ENCODE measurements at regions not wholly inside any gene's neighbourhood (a gene's known extent, or its start where the extent isn't known, plus 50 kb on each side); places are given as distances from the start of the nearest gene placed in this dataset.

DNA sequence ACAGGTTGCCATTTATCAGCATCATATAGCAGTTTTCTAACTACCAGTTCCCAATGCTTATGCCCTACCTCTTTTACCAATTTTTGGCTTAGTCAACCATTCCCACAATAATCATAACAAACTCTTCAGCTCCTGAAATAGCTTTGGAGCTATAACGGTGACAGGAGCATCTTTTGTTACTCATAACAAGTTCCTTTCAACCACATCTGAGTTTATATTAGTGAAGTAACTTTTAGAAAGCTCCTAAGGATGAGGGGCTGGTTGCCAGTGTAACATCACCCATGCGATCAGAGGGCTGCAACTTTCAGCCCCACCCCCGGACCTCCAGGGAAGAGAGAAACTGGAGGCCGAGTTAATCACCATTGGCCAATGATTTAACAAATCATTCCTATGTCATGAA, 495.3 kb upstream of the RASGRP1 start:
- no peak for DNase-seq (ENCODE audit: low read depth in 4 of 4, low spot score in 1 of 4)

DNA sequence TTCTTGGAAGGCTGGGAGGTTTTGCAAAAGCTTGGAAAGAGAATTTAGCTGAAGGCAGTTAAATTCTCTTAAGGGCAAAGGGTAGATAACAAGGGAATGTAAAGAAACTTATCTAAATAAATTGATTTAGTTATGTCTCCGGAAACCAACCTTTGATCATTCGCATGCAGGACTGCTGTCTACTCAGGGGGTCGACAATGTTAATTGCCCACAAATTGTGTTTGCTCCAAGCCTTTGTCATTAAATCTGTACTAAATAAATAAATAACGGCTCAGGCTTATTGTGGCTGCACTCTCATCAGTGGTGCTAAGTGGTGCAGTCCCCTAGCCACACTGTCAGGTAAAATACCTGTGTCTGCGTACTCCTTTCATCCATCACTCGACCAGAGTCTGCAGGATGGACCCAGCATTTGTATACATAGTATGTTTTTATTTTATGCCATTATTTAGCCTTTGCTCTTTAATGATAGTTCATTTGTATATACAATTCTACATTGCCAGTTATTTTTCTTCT, 497.4 kb upstream of the RASGRP1 start:
- DNase-seq (ENCODE audit: low read depth in 4 of 4, low spot score in 1 of 4): no peak

DNA sequence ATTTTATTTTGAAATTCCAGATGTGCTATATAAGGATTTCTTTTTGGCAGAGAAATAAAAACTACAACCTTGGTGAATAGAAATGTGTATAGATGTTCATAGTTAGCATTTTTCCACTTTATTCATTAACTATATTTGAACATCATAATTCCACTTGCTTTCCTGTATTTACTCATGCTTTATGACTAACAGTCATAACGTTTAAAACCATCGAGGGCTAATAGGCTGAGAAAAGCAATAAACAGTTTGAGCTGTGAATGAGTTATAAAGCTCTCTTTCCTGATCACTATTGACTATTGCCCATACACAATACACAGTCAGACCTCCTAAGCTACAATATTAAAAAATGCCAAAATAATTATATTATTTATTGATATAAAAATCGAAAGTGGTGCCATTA, 502.1 kb upstream of the RASGRP1 start:
- DNase-seq (ENCODE audit: low read depth in 4 of 4, low spot score in 1 of 4): no peak

- no peak for DNase-seq (ENCODE audit: low read depth in 4 of 4, low spot score in 1 of 4)
Measured at GRCh38 chr15:39074341-39074985, 506.4 kb upstream of the THBS1 start.

GRCh38 chr15:39075311-39075710, 505.6 kb upstream of the THBS1 start:
- no peak for DNase-seq (ENCODE audit: low read depth in 4 of 4, low spot score in 1 of 4)

- no peak for DNase-seq (ENCODE audit: low read depth in 4 of 4, low spot score in 1 of 4)
Measured at GRCh38 chr15:39075756-39076341, 505.0 kb upstream of the THBS1 start.

- DNase-seq (ENCODE audit: low read depth in 4 of 4, low spot score in 1 of 4): no peak
Measured at GRCh38 chr15:39078026-39078425, 502.9 kb upstream of the THBS1 start.

GRCh38 chr15:39079296-39079847, 501.5 kb upstream of the THBS1 start:
- DNase-seq (ENCODE audit: low read depth in 4 of 4, low spot score in 1 of 4): no peak

- DNase-seq (ENCODE audit: low read depth in 4 of 4, low spot score in 1 of 4): no peak
Measured at GRCh38 chr15:39083213-39083612, 497.7 kb upstream of the THBS1 start.

DNA sequence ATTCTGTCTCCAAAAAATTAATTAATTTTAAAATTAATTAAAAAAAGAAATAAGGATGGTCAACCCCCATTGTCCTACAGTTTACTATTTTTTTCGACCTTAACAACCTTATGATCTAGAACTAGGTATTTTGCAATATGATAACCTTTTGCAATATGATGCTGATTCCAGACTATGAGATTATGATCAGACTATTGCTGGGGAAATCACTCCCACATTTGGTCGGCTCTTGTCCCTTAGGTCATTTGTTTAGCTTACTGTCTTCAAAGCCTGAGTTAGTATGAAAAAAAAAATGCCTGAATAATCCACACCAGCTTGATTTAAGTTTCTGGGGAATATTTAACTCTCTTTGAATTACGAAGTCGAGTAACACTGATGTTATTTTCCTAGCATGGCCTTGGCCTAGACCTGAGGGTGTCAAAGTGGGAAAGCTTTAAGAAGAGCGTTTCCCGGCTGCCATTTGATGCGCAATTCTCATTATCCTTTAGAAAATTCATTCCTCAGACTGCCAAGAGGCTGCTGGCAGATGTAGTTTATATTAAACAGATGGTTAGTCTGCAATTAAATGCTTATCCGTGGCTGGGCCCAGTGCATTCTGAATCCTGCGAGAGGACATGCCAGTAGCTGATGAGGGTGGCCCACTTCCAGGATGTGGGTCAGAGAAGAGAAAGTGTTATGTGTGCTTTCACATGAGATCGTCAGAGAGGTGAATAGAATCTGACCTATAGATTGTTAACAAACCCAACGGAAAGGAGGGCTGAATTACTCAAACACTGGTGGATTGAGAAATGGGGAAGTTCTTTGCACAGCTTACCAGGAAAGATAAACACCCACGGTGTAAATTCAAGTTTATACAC, 496.0 kb upstream of the THBS1 start:
- DNase-seq (ENCODE audit: low read depth in 4 of 4, low spot score in 1 of 4): no peak

DNA sequence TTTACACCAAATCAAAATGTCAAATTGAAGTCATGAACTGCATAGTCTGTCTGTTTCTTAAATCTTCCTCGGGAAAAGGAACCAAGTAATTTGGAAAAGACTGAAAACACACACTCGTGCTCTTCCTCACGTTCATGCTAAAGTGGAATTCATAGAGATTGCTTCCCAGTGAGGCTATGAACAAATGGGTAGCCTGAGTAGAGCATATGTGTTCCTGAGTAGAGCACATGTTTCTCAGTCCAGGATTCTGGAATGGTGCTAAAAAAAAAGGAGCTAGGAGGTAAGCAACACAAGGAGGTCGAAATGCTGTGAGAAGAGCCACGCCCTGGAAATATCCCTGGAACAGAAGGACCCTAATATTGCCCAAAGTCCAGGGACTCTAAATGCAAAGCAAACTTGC, 494.2 kb upstream of the THBS1 start:
- no peak for DNase-seq (ENCODE audit: low read depth in 4 of 4, low spot score in 1 of 4)

- no peak for DNase-seq (ENCODE audit: low read depth in 4 of 4, low spot score in 1 of 4)
Measured at GRCh38 chr15:39088156-39088555, 492.7 kb upstream of the THBS1 start.

- DNase-seq (ENCODE audit: low read depth in 4 of 4, low spot score in 1 of 4): no peak
Measured at GRCh38 chr15:39092354-39092753, 488.5 kb upstream of the THBS1 start.

DNA sequence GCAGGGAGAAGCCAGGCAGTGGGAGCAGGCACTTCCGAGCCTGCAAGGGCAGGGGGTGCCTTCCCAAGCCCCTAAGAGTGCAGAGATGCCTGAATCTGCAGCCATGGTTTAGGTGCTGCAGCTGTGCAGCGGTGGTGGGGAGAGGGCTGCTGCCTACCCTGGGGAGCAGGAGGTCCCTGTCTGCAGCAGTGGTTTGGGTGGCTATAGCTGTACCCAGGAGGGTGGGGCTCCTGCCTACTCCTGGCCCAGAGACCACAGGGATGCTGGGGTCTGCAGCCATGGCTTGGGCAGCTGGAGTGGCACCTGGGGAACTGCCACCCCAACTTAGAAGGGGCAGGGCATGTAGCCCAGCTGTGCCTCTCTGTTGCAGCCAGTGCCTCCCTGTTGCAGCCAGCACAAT, 488.1 kb upstream of the THBS1 start:
- DNase-seq (ENCODE audit: low read depth in 4 of 4, low spot score in 1 of 4): no peak

DNA sequence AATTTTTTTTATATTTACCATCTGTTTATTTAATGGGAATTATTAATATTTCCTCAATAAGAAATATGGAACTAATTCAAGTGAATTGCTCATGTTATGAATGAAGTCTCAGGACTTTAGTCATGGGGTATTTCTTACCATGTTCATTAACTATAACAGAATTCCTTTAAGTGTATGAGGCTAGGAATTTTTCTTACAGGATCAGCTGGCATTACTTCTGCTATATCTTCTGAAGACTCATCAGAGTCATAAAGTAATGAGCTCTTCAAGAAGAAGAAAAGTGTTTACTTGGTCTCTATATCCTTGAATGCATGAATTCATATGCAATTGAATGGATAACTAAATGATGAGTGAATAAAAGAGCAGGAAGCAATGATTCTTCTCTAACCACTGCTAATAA, 486.8 kb upstream of the THBS1 start:
- no peak for DNase-seq (ENCODE audit: low read depth in 4 of 4, low spot score in 1 of 4)

- no peak for DNase-seq (ENCODE audit: low read depth in 4 of 4, low spot score in 1 of 4)
Measured at GRCh38 chr15:39095218-39095879, 485.5 kb upstream of the THBS1 start.

GRCh38 chr15:39096608-39097205, 484.2 kb upstream of the THBS1 start:
- DNase-seq (ENCODE audit: low read depth in 4 of 4, low spot score in 1 of 4): no peak

DNA sequence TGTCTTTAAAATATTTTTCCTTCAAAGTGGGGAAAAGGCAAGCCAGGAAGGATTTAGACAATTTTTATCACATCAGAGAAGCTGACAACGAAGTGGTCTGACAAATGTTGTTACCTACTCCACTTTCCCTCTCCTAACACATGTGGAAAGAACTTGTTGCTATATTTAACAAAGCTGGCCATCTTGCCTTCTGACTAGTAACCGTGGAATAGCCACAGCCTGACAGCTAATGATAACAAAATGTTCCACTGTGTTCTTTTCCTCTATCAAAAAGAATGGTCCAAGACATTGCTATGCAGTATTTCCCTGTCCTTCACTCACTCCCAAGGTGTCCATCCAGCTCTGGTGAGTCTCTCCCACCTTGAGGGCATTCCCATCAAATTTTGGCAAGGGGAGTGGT, 481.4 kb upstream of the THBS1 start:
- DNase-seq (ENCODE audit: low read depth in 4 of 4, low spot score in 1 of 4): no peak

GRCh38 chr15:39100106-39100660, 480.7 kb upstream of the THBS1 start:
- DNase-seq (ENCODE audit: low read depth in 4 of 4, low spot score in 1 of 4): no peak

- no peak for DNase-seq (ENCODE audit: low read depth in 4 of 4, low spot score in 1 of 4)
Measured at GRCh38 chr15:39102431-39102830, 478.4 kb upstream of the THBS1 start.

DNA sequence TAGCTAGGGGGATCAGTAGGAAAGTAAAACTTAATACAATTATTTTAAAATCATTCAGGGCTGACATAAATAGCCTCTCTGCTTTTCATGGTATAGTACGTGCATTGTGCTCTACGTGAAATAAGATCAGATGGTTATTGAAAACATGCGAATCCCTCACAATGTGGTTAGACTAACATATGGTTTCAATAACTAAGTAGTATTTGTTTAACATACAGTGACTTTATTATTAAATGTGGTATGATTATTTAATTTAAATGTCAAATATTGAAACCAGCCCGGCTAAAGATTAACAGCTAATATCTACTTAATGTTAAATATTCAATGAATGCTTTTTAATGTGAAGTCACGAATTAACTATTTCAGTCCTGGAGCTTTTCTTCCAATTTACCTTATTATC, 473.9 kb upstream of the THBS1 start:
- no peak for DNase-seq (ENCODE audit: low read depth in 4 of 4, low spot score in 1 of 4)

Measured in stimulated activated CD4-positive, alpha-beta T cell treated with anti-CD3 and anti-CD28 coated beads, Interleukin-1b, Interleukin-23, amount 100 ng/mL, for 24 hours (primary cell).